Effector memory CD8-positive, alpha-beta T cell (primary cell): ENCODE measurements at regions not wholly inside any gene's neighbourhood (a gene's known extent, or its start where the extent isn't known, plus 50 kb on each side); places are given as distances from the start of the nearest gene placed in this dataset.
"Not testable (repeated sequence)": the region's sequence is repeated elsewhere in the genome, so short reads cannot be mapped to it uniquely, and the experiment has no call there.

ENCODE experiments used
- ATAC-seq: fragments of 150-1000 bp; cut with Tn5 transposase; replicated peaks from 2 replicates; pipeline ENCODE4 v1.10.0; 2021; ENCODE audit warnings: mild to moderate bottlenecking, moderate library complexity
- DNase-seq, 3 experiments: peaks; one replicate each; pipeline ENCODE4 v3.0.0; 2021
- H3K27ac Mint-ChIP-seq, 2 donors: one replicate each; pipeline ENCODE4 v1.8.0; 2022; ENCODE audit warnings: mild to moderate bottlenecking in 2 of 2, mixed read lengths in 2 of 2, moderate library complexity in 2 of 2
- H3K27me3 Mint-ChIP-seq, 2 donors: one replicate each; pipeline ENCODE4 v1.8.0; 2022; ENCODE audit warnings: mixed read lengths in 2 of 2
- H3K36me3 Mint-ChIP-seq: one replicate; pipeline ENCODE4 v1.8.0; 2022; ENCODE audit warnings: mild to moderate bottlenecking, moderate library complexity, mixed read lengths; ENCODE audit not compliant: insufficient read depth
- H3K4me1 Mint-ChIP-seq, 2 donors: one replicate each; pipeline ENCODE4 v1.8.0; 2022; ENCODE audit warnings: low read depth in 2 of 2, mixed read lengths in 2 of 2
- H3K4me3 Mint-ChIP-seq, 2 donors: one replicate each; pipeline ENCODE4 v1.8.0; 2022; ENCODE audit warnings: mild to moderate bottlenecking in 2 of 2, mixed read lengths in 2 of 2, moderate library complexity in 2 of 2
- H3K9me3 Mint-ChIP-seq, 2 donors: one replicate each; pipeline ENCODE4 v1.8.0; 2022; ENCODE audit warnings: mixed read lengths in 2 of 2

DNA sequence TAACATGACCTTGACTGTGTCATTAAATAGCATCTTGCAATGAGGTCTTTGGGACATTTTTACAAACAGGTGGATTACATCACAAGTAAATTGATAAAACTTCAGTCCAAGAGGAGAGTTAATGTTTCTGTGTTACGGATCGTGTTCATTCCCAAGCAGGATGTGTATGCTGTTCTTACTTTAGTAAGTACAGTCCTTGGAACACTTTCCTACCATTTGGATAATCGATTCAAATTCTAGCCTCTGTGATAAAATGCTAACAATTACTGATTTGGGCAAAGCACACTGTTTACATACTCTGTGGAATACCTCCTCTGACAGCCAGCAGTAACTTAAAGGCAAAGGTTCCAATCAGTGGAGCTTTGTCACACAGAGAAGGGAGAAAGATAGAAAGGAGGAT is 351.7 kb downstream of the FAT3 start:
- DNase-seq, result no peak
- no peaks in the 10 kb centered on the region for H3K27me3 Mint-ChIP-seq
- H3K36me3 Mint-ChIP-seq, result no peaks in the 10 kb centered on the region
- no peak overlapping the region for H3K4me3 Mint-ChIP-seq
- peaks cover 5 to 11% of the 10 kb centered on the region in 2 donors for H3K9me3 Mint-ChIP-seq
- no peaks in the 10 kb centered on the region for H3K4me1 Mint-ChIP-seq
- H3K27ac Mint-ChIP-seq, result no peak overlapping the region
- no peak for ATAC-seq

GRCh38 chr11:92580908-92581307 is 356.3 kb downstream of the FAT3 start:
- no peak overlapping the region for H3K4me3 Mint-ChIP-seq
- H3K27ac Mint-ChIP-seq, result no peak overlapping the region
- DNase-seq, result no peak
- no peaks in the 10 kb centered on the region for H3K4me1 Mint-ChIP-seq
- H3K27me3 Mint-ChIP-seq, result no peaks in the 10 kb centered on the region
- H3K9me3 Mint-ChIP-seq, result peaks cover 0 to 4% of the 10 kb centered on the region in 2 donors
- no peak for ATAC-seq
- no peaks in the 10 kb centered on the region for H3K36me3 Mint-ChIP-seq

DNA sequence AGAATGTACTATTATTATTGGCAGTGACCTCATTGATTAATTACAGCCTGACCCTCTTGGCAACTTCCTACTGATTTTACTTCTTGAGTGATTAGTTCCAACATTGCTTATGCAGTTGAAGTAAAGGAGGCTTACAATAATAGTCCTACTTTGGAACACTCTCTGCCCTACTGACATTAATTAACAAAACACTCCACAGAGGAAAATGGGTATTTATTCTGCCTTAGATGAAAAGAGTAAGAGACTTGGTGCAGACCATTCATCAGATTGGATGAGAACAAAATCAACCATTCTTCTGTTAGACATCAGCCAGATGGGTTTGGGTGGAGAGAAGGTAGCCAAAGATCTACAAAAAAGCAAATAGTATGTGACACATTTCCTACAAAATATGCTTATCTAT is 363.8 kb downstream of the FAT3 start:
- no peak for DNase-seq
- Mint-ChIP-seq H3K4me3 (no peak overlapping the region), H3K27ac (no peak overlapping the region), H3K27me3 (no peaks in the 10 kb centered on the region), H3K4me1 (no peaks in the 10 kb centered on the region), H3K9me3 (peaks cover 4 to 23% of the 10 kb centered on the region in 2 donors), H3K36me3 (no peaks in the 10 kb centered on the region)
- no peak for ATAC-seq

GRCh38 chr11:92589512-92589911 is 364.9 kb downstream of the FAT3 start:
- no peaks in the 10 kb centered on the region for H3K36me3 Mint-ChIP-seq
- H3K27me3 Mint-ChIP-seq, result no peaks in the 10 kb centered on the region
- H3K4me3 Mint-ChIP-seq, result no peak overlapping the region
- DNase-seq (no peak), ATAC-seq (no peak)
- H3K4me1 Mint-ChIP-seq, result no peaks in the 10 kb centered on the region
- peaks cover 4 to 23% of the 10 kb centered on the region in 2 donors for H3K9me3 Mint-ChIP-seq
- H3K27ac Mint-ChIP-seq, result no peak overlapping the region

GRCh38 chr11:92591521-92591920 is 366.9 kb downstream of the FAT3 start:
- H3K36me3 Mint-ChIP-seq, result no peaks in the 10 kb centered on the region
- no peak overlapping the region for H3K4me3 Mint-ChIP-seq
- DNase-seq (no peak), ATAC-seq (no peak)
- H3K9me3 Mint-ChIP-seq, result peaks cover 4 to 23% of the 10 kb centered on the region in 2 donors
- H3K27ac Mint-ChIP-seq, result no peak overlapping the region
- H3K4me1 Mint-ChIP-seq, result no peaks in the 10 kb centered on the region
- H3K27me3 Mint-ChIP-seq, result no peaks in the 10 kb centered on the region

GRCh38 chr11:92594251-92594650 is 369.6 kb downstream of the FAT3 start:
- Mint-ChIP-seq H3K9me3 (peaks cover 6 to 12% of the 10 kb centered on the region in 2 donors), H3K36me3 (peaks cover 3% of the 10 kb centered on the region), H3K27me3 (no peaks in the 10 kb centered on the region), H3K4me1 (no peaks in the 10 kb centered on the region), H3K27ac (no peak overlapping the region), H3K4me3 (no peak overlapping the region)
- ATAC-seq (no peak), DNase-seq (no peak)

- no peak overlapping the region for H3K4me3 Mint-ChIP-seq
Observed at GRCh38 chr11:92595052-92595451, 370.4 kb downstream of the FAT3 start.

DNA sequence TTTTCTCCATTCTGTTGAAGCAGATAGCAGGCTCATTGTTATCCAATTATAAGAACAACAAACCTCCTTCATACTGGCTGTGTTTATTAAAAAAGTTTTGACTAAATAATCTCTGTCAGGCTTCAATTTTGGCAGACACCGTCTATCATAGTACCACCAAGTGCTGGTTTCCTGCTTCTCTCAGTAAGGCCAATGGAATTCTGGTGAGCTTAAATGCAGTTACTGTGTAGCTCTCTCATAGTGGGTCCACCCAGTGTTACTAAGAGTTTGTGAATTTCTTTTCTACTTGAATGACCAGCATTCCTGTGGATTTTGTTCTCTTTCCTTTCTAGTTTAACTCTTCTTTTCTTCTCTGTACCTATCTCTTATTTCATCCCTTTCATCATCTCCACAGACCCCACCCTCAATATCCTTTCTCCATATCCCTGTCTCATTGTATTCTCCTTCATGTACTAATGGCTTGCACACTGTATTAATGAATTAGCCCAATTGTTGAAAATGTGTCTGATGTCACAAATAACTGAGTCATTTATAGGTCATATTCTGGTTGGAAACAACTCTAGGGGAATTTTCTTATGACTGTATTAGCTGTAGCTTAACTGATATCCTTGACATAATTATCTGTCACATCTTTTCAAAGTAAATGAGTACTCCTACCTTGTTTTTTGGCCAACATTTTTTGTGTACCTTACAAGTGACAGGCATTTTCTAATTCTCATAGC is 372.1 kb downstream of the FAT3 start:
- Mint-ChIP-seq H3K4me3 (no peak overlapping the region), H3K36me3 (peaks cover 3% of the 10 kb centered on the region), H3K4me1 (no peaks in the 10 kb centered on the region), H3K27ac (no peak overlapping the region), H3K9me3 (peaks cover 4 to 6% of the 10 kb centered on the region in 2 donors), H3K27me3 (no peaks in the 10 kb centered on the region)
- ATAC-seq (no peak), DNase-seq (no peak)

More at GRCh38 chr11:92595052-92595451, 370.4 kb downstream of the FAT3 start:
- DNase-seq (no peak), ATAC-seq (no peak)
- Mint-ChIP-seq H3K27me3 (no peaks in the 10 kb centered on the region), H3K4me1 (no peaks in the 10 kb centered on the region), H3K9me3 (peaks cover 4% of the 10 kb centered on the region in 2 donors), H3K36me3 (peaks cover 3% of the 10 kb centered on the region), H3K27ac (no peak overlapping the region)

DNA sequence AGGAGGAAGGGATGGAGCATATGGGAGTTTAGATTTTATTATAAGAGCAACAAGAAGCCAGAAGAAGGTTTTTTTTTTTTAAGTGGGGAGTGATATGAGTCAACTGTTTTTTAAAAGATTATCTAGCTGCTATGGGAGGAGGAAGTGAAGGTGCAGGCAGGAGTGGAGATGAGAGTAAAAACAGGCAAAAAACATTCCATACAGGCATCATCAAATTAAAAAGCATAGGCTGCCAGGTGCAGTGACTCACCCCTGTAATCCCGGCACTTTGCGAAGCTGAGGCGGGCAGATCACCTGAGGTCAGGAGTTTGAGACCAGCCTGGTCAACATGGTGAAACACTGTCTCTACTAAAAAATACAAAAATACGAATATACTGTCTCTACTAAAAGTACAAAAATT is 368.4 kb upstream of the MTNR1B start:
- ATAC-seq (no peak), DNase-seq (no peak)
- Mint-ChIP-seq H3K27me3 (no peaks in the 10 kb centered on the region), H3K36me3 (peaks cover 3% of the 10 kb centered on the region), H3K27ac (no peak overlapping the region), H3K9me3 (peaks cover 4 to 6% of the 10 kb centered on the region in 2 donors), H3K4me3 (no peak overlapping the region), H3K4me1 (no peaks in the 10 kb centered on the region)

- Mint-ChIP-seq H3K27me3 (no peaks in the 10 kb centered on the region), H3K4me1 (no peaks in the 10 kb centered on the region), H3K27ac (no peak overlapping the region), H3K9me3 (peaks cover 2 to 4% of the 10 kb centered on the region in 2 donors), H3K36me3 (no peaks in the 10 kb centered on the region), H3K4me3 (no peak overlapping the region)
- DNase-seq, result no peak
- no peak for ATAC-seq
Observed at GRCh38 chr11:92605667-92606066, 363.8 kb upstream of the MTNR1B start.

DNA sequence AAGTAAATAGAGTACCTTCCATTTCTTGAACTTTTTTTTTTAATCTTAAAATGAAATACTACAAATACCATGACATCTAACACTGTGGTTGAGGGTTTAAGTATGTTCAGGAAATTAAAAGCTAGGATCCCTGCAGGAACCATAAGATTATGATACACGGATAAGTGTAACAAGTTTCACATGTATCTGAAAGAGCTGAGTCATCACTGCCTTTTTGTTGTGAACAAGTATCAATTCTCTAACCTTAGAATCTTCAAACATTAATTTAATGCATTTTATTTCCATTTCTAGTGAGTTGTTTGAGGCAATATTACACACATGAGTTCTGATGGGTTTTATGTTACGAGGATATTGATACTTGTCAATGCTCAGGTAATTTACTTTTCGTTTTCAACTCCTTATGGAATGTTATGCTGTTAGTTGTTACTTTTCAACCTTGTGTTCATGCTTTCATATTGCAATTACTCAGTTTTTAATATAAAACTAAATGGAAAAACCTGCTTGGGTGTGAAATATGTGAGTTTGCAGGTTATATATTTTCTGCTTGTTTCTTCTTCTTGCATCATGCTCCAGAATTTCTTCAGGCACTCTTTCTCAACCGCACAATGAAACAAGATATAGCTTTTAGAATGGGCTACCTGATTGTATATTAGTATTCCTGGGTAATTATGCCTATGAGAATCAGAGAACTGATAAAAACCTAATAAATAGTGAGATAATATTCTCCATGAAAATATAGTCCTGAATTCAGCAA is 361.3 kb upstream of the MTNR1B start:
- ATAC-seq, result no peak
- DNase-seq, result no peak
- H3K4me1 Mint-ChIP-seq, result no peaks in the 10 kb centered on the region
- no peaks in the 10 kb centered on the region for H3K36me3 Mint-ChIP-seq
- no peak overlapping the region for H3K27ac Mint-ChIP-seq
- H3K4me3 Mint-ChIP-seq, result no peak overlapping the region
- no peaks in the 10 kb centered on the region for H3K27me3 Mint-ChIP-seq
- no peaks in the 10 kb centered on the region for H3K9me3 Mint-ChIP-seq

DNA sequence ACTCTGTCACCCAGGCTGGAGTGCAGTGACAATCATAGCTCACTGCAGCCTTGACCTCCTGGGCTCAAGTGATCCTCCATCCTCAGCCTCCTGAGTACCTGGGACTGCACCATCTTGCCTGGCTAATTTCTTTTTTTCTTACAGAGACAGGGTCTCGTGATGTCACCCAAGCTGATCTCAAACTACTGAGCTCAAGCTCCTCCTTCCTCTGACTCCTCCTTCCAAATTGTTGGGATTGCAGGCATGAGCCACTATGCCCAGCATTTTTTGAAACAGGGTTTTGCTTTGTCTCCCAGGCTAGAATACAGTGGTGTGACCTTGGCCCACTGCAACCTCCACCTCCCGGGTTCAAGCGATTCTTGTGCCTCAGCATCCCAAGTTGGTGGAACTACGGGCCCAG is 358.3 kb upstream of the MTNR1B start:
- DNase-seq (no peak), ATAC-seq (no peak)
- no peak overlapping the region for H3K27ac Mint-ChIP-seq
- H3K27me3 Mint-ChIP-seq, result no peaks in the 10 kb centered on the region
- H3K4me1 Mint-ChIP-seq, result no peaks in the 10 kb centered on the region
- H3K36me3 Mint-ChIP-seq, result no peaks in the 10 kb centered on the region
- H3K4me3 Mint-ChIP-seq, result no peak overlapping the region
- peaks cover 0 to 2% of the 10 kb centered on the region in 2 donors for H3K9me3 Mint-ChIP-seq

DNA sequence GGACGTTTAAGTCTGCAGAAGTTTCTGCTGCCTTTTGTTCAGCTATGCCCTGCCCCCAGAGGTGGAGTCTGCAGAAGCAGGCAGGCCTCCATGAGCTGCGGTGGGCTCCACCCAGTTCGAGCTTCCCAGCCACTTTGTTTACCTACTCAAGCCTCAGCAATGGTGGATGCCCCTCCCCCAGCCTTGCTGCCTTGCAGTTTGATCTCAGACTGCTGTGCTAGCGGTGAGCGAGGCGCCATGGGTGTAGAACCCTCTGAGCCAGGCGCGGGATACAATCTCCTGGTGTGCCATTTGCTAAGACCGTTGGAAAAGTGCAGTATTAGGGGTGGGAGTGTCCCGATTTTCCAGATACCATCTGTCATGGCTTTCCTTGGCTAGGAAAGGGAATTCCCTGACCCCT is 351.4 kb upstream of the MTNR1B start:
- not testable (repeated sequence) for H3K27ac Mint-ChIP-seq, H3K36me3 Mint-ChIP-seq, H3K27me3 Mint-ChIP-seq, H3K4me3 Mint-ChIP-seq, H3K4me1 Mint-ChIP-seq, ATAC-seq, DNase-seq, H3K9me3 Mint-ChIP-seq

DNA sequence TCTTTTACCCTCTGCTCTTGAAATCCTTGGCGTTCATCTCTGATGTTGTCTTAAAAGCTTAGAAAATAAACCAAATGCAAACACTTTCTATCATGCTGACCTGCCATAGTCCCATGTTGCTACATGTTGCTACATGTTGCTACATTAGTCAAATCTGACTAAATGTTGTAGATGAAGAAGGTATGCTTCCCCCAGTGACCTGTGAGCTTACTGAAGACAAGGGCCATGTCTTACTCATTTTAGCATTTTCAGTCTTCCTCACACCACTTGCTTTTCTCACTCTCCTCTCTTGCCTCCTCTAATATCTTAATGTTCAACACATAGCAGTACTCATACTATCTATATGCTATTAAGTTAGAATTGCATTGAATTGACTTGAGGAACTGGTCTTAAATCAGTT is 346.4 kb upstream of the MTNR1B start:
- Mint-ChIP-seq H3K27ac (no peak overlapping the region), H3K4me1 (no peaks in the 10 kb centered on the region), H3K27me3 (no peaks in the 10 kb centered on the region), H3K4me3 (no peak overlapping the region), H3K9me3 (peaks cover 3 to 7% of the 10 kb centered on the region in 2 donors), H3K36me3 (no peaks in the 10 kb centered on the region)
- DNase-seq (no peak), ATAC-seq (no peak)
